Rectal smooth muscle tissue (tissue), 1 donor: ENCODE measurements at regions not wholly inside any gene's neighbourhood (a gene's known extent, or its start where the extent isn't known, plus 50 kb on each side); places are given as distances from the start of the nearest gene placed in this dataset.

ENCODE experiments used
- H3K27ac ChIP-seq: one replicate; pipeline ENCODE4 v1.7.0; 2013; ENCODE audit warnings: low read depth, low read length, inconsistent platforms
- H3K27me3 ChIP-seq: one replicate; pipeline ENCODE4 v1.7.0; 2013; ENCODE audit warnings: low read length; ENCODE audit not compliant: control insufficient read depth, insufficient read depth
- H3K36me3 ChIP-seq: one replicate; pipeline ENCODE4 v1.7.0; 2013; ENCODE audit warnings: low read length; ENCODE audit not compliant: control insufficient read depth, insufficient read depth
- H3K4me1 ChIP-seq: one replicate; pipeline ENCODE4 v1.7.0; 2013; ENCODE audit warnings: low read length; ENCODE audit not compliant: control insufficient read depth, insufficient read depth
- H3K4me3 ChIP-seq: one replicate; pipeline ENCODE4 v1.7.0; 2013; ENCODE audit warnings: low read length
- H3K9ac ChIP-seq: one replicate; pipeline ENCODE4 v1.7.0; 2013; ENCODE audit warnings: low read length

GRCh38 chr13:58806401-58806800 is 1174.9 kb downstream of the PCDH17 start:
- H3K4me3 ChIP-seq, result no peak overlapping the region
- H3K36me3 ChIP-seq, result no peaks in the 10 kb centered on the region
- no peak overlapping the region for H3K9ac ChIP-seq
- H3K4me1 ChIP-seq, result no peaks in the 10 kb centered on the region
- H3K27ac ChIP-seq, result no peak overlapping the region
- H3K27me3 ChIP-seq, result no peaks in the 10 kb centered on the region

GRCh38 chr13:58823701-58824100 is 1192.2 kb downstream of the PCDH17 start:
- no peaks in the 10 kb centered on the region for H3K4me1 ChIP-seq
- no peak overlapping the region for H3K9ac ChIP-seq
- no peaks in the 10 kb centered on the region for H3K27me3 ChIP-seq
- H3K36me3 ChIP-seq, result no peaks in the 10 kb centered on the region
- no peak overlapping the region for H3K27ac ChIP-seq
- H3K4me3 ChIP-seq, result no peak overlapping the region

GRCh38 chr13:58827904-58828303 is 1196.4 kb downstream of the PCDH17 start:
- H3K4me1 ChIP-seq, result no peaks in the 10 kb centered on the region
- H3K36me3 ChIP-seq, result no peaks in the 10 kb centered on the region
- no peaks in the 10 kb centered on the region for H3K27me3 ChIP-seq
- no peak overlapping the region for H3K4me3 ChIP-seq
- no peak overlapping the region for H3K27ac ChIP-seq
- H3K9ac ChIP-seq, result no peak overlapping the region

- no peak overlapping the region for H3K27ac ChIP-seq
- H3K36me3 ChIP-seq, result no peaks in the 10 kb centered on the region
- H3K27me3 ChIP-seq, result no peaks in the 10 kb centered on the region
- H3K4me1 ChIP-seq, result no peaks in the 10 kb centered on the region
- no peak overlapping the region for H3K4me3 ChIP-seq
- H3K9ac ChIP-seq, result no peak overlapping the region
These were observed 1199.3 kb downstream of the PCDH17 start for GRCh38 chr13:58830841-58831240.

- no peak overlapping the region for H3K9ac ChIP-seq
- H3K27me3 ChIP-seq, result no peaks in the 10 kb centered on the region
- H3K4me3 ChIP-seq, result no peak overlapping the region
- no peaks in the 10 kb centered on the region for H3K36me3 ChIP-seq
- no peak overlapping the region for H3K27ac ChIP-seq
- no peaks in the 10 kb centered on the region for H3K4me1 ChIP-seq
These were observed 1207.1 kb downstream of the PCDH17 start for GRCh38 chr13:58838615-58839014.

GRCh38 chr13:58843071-58843470 is 1211.5 kb downstream of the PCDH17 start:
- H3K27me3 ChIP-seq, result no peaks in the 10 kb centered on the region
- H3K4me3 ChIP-seq, result no peak overlapping the region
- H3K4me1 ChIP-seq, result no peaks in the 10 kb centered on the region
- no peaks in the 10 kb centered on the region for H3K36me3 ChIP-seq
- H3K9ac ChIP-seq, result no peak overlapping the region
- no peak overlapping the region for H3K27ac ChIP-seq

- H3K36me3 ChIP-seq, result no peaks in the 10 kb centered on the region
- H3K27me3 ChIP-seq, result no peaks in the 10 kb centered on the region
- H3K27ac ChIP-seq, result no peak overlapping the region
- H3K4me3 ChIP-seq, result no peak overlapping the region
- H3K9ac ChIP-seq, result no peak overlapping the region
- H3K4me1 ChIP-seq, result no peaks in the 10 kb centered on the region
These were observed 1212.0 kb downstream of the PCDH17 start for GRCh38 chr13:58843567-58843966.

GRCh38 chr13:58850161-58850560 is 1218.6 kb downstream of the PCDH17 start:
- no peak overlapping the region for H3K4me3 ChIP-seq
- H3K36me3 ChIP-seq, result no peaks in the 10 kb centered on the region
- no peaks in the 10 kb centered on the region for H3K27me3 ChIP-seq
- no peak overlapping the region for H3K9ac ChIP-seq
- H3K4me1 ChIP-seq, result no peaks in the 10 kb centered on the region
- H3K27ac ChIP-seq, result no peak overlapping the region

GRCh38 chr13:58852076-58852475 is 1220.5 kb downstream of the PCDH17 start:
- Histone ChIP-seq H3K9ac (no peak overlapping the region), H3K4me1 (no peaks in the 10 kb centered on the region), H3K27ac (no peak overlapping the region), H3K4me3 (no peak overlapping the region), H3K27me3 (no peaks in the 10 kb centered on the region), H3K36me3 (no peaks in the 10 kb centered on the region)

GRCh38 chr13:58855283-58855682 is 1223.7 kb downstream of the PCDH17 start:
- no peaks in the 10 kb centered on the region for H3K36me3 ChIP-seq
- H3K27ac ChIP-seq, result no peak overlapping the region
- H3K4me3 ChIP-seq, result no peak overlapping the region
- no peak overlapping the region for H3K9ac ChIP-seq
- H3K4me1 ChIP-seq, result no peaks in the 10 kb centered on the region
- no peaks in the 10 kb centered on the region for H3K27me3 ChIP-seq

- H3K4me1 ChIP-seq, result no peaks in the 10 kb centered on the region
- no peaks in the 10 kb centered on the region for H3K36me3 ChIP-seq
- no peaks in the 10 kb centered on the region for H3K27me3 ChIP-seq
- no peak overlapping the region for H3K9ac ChIP-seq
- no peak overlapping the region for H3K27ac ChIP-seq
- no peak overlapping the region for H3K4me3 ChIP-seq
These were observed 1227.4 kb downstream of the PCDH17 start for GRCh38 chr13:58858870-58859371.

- Histone ChIP-seq H3K4me1 (no peaks in the 10 kb centered on the region), H3K36me3 (no peaks in the 10 kb centered on the region), H3K9ac (no peak overlapping the region), H3K27me3 (no peaks in the 10 kb centered on the region), H3K27ac (no peak overlapping the region), H3K4me3 (no peak overlapping the region)
These were observed 1233.7 kb downstream of the PCDH17 start for GRCh38 chr13:58865286-58865685.

GRCh38 chr13:58869566-58869965 is 1238.0 kb downstream of the PCDH17 start:
- Histone ChIP-seq H3K27ac (no peak overlapping the region), H3K27me3 (no peaks in the 10 kb centered on the region), H3K4me1 (no peaks in the 10 kb centered on the region), H3K36me3 (no peaks in the 10 kb centered on the region), H3K9ac (no peak overlapping the region), H3K4me3 (no peak overlapping the region)
